Osteocyte (in vitro differentiated cells): ENCODE measurements at regions not wholly inside any gene's neighbourhood (a gene's known extent, or its start where the extent isn't known, plus 50 kb on each side); places are given as distances from the start of the nearest gene placed in this dataset.

ENCODE experiments used
- DNase-seq: peaks from one replicate; pipeline ENCODE4 v3.0.0; 2021; ENCODE audit warnings: mixed read lengths; ENCODE audit not compliant: unreplicated experiment; ENCODE audit errors: extremely low spot score
- H3K27ac Mint-ChIP-seq: one replicate; pipeline ENCODE4 v1.8.0; 2021; ENCODE audit warnings: mild to moderate bottlenecking, mixed read lengths; ENCODE audit not compliant: unreplicated experiment
- H3K27me3 Mint-ChIP-seq: one replicate; pipeline ENCODE4 v1.8.0; 2021; ENCODE audit warnings: mixed read lengths; ENCODE audit not compliant: unreplicated experiment
- H3K36me3 Mint-ChIP-seq: one replicate; pipeline ENCODE4 v1.8.0; 2021; ENCODE audit warnings: mixed read lengths; ENCODE audit not compliant: unreplicated experiment
- H3K4me1 Mint-ChIP-seq: one replicate; pipeline ENCODE4 v1.8.0; 2021; ENCODE audit warnings: mixed read lengths; ENCODE audit not compliant: unreplicated experiment
- H3K4me3 Mint-ChIP-seq: one replicate; pipeline ENCODE4 v1.8.0; 2021; ENCODE audit warnings: mild to moderate bottlenecking, moderate library complexity, mixed read lengths; ENCODE audit not compliant: unreplicated experiment
- H3K9me3 Mint-ChIP-seq: one replicate; pipeline ENCODE4 v1.8.0; 2021; ENCODE audit warnings: mixed read lengths; ENCODE audit not compliant: unreplicated experiment
- CTCF ChIP-seq: fragments of 200-600 bp; sonication (generic); IDR thresholded peaks from 2 replicates; pipeline ENCODE4 v1.5.0; 2021; ENCODE audit warnings: antibody characterized with exemption, mild to moderate bottlenecking, moderate library complexity

GRCh38 chr13:68390987-68391386 is 1160.9 kb upstream of the PCDH9 start:
- no peaks in the 10 kb centered on the region for H3K4me1 Mint-ChIP-seq
- H3K27me3 Mint-ChIP-seq: no peaks in the 10 kb centered on the region
- H3K9me3 Mint-ChIP-seq: no peaks in the 10 kb centered on the region
- TF ChIP-seq CTCF: no peak
- no peaks in the 10 kb centered on the region for H3K36me3 Mint-ChIP-seq
- DNase-seq: no peak
- no peak overlapping the region for H3K27ac Mint-ChIP-seq
- no peak overlapping the region for H3K4me3 Mint-ChIP-seq

GRCh38 chr13:68386808-68387207 is 1156.7 kb upstream of the PCDH9 start:
- no peaks in the 10 kb centered on the region for H3K36me3 Mint-ChIP-seq
- H3K27me3 Mint-ChIP-seq: no peaks in the 10 kb centered on the region

GRCh38 chr13:68380041-68380973 is 1150.2 kb upstream of the PCDH9 start:
- H3K27me3 Mint-ChIP-seq: peaks cover 4% of the 10 kb centered on the region
- TF ChIP-seq CTCF: no peak
- no peak for DNase-seq
- no peaks in the 10 kb centered on the region for H3K36me3 Mint-ChIP-seq
- no peak overlapping the region for H3K4me3 Mint-ChIP-seq
- H3K4me1 Mint-ChIP-seq: no peaks in the 10 kb centered on the region
- no peak overlapping the region for H3K27ac Mint-ChIP-seq
- no peaks in the 10 kb centered on the region for H3K9me3 Mint-ChIP-seq

More at GRCh38 chr13:68386808-68387207, 1156.7 kb upstream of the PCDH9 start:
- Mint-ChIP-seq H3K9me3 (no peaks in the 10 kb centered on the region), H3K4me1 (no peaks in the 10 kb centered on the region), H3K27ac (no peak overlapping the region), H3K4me3 (no peak overlapping the region)
- no peak for DNase-seq
- TF ChIP-seq CTCF: no peak

- H3K4me3 Mint-ChIP-seq: no peak overlapping the region
- H3K9me3 Mint-ChIP-seq: no peaks in the 10 kb centered on the region
- no peak for DNase-seq
Measured at GRCh38 chr13:68378294-68378693, 1148.2 kb upstream of the PCDH9 start.

More at GRCh38 chr13:68378294-68378693, 1148.2 kb upstream of the PCDH9 start:
- no peak for TF ChIP-seq CTCF
- H3K27ac Mint-ChIP-seq: no peak overlapping the region
- H3K4me1 Mint-ChIP-seq: no peaks in the 10 kb centered on the region
- no peaks in the 10 kb centered on the region for H3K36me3 Mint-ChIP-seq
- H3K27me3 Mint-ChIP-seq: peaks cover 4% of the 10 kb centered on the region
